Keratinocyte (primary cell): ENCODE measurements at regions not wholly inside any gene's neighbourhood (a gene's known extent, or its start where the extent isn't known, plus 50 kb on each side); places are given as distances from the start of the nearest gene placed in this dataset.

ENCODE experiments used
- DNase-seq: peaks from one replicate; pipeline ENCODE4 v3.0.0-alpha.2; 2011; ENCODE audit warnings: low read depth, missing footprints, low spot score
- FAIRE-seq: peaks from 2 replicates; lab custom pipeline; 2011; peaks lifted over from hg19 to GRCh38; lab: Jason Lieb, UNC
- H2AFZ ChIP-seq: 2 replicates; pipeline ENCODE4 v1.6.0; 2012; ENCODE audit warnings: low read length, control low read depth, inconsistent platforms; ENCODE audit not compliant: control insufficient read depth
- H3K27ac ChIP-seq: 2 replicates; pipeline ENCODE4 v1.5.1; 2011; ENCODE audit warnings: low read length; ENCODE audit not compliant: control insufficient read depth, insufficient read depth
- H3K27me3 ChIP-seq: 3 replicates; pipeline ENCODE4 v1.6.0; 2011; ENCODE audit warnings: low read length; ENCODE audit not compliant: control insufficient read depth, insufficient read depth; ENCODE audit errors: extremely low read depth
- H3K36me3 ChIP-seq, 2 experiments: 2 replicates in 1 of 2; 3 replicates in 1 of 2; pipeline ENCODE4 v1.5.1; 2011; ENCODE audit warnings: low read length in 2 of 2, mild to moderate bottlenecking in 1 of 2; ENCODE audit not compliant: control insufficient read depth in 2 of 2, insufficient read depth in 2 of 2; ENCODE audit errors: extremely low read depth in 1 of 2
- H3K4me1 ChIP-seq: 3 replicates; pipeline ENCODE4 v1.5.1; 2011; ENCODE audit warnings: low read length; ENCODE audit not compliant: control insufficient read depth, insufficient read depth; ENCODE audit errors: extremely low read depth
- H3K4me2 ChIP-seq: 3 replicates; pipeline ENCODE4 v1.6.0; 2011; ENCODE audit warnings: low read depth, low read length; ENCODE audit not compliant: control insufficient read depth, insufficient read depth; ENCODE audit errors: extremely low read depth
- H3K4me3 ChIP-seq, 3 experiments: fragments of 200-600 bp in 1 of 3; sonication (generic) in 1 of 3; 2 replicates in 2 of 3; 3 replicates in 1 of 3; pipeline ENCODE4 v1.5.1; 2011 to 2016; ENCODE audit warnings: low read length in 3 of 3, mild to moderate bottlenecking in 3 of 3, control low read depth in 2 of 3, inconsistent platforms in 1 of 3, low read depth in 1 of 3, mixed read lengths in 1 of 3, mixed run types in 1 of 3, moderate library complexity in 1 of 3; ENCODE audit not compliant: control insufficient read depth in 2 of 3, insufficient read depth in 2 of 3; ENCODE audit errors: extremely low read depth in 1 of 3
- H3K79me2 ChIP-seq: 2 replicates; pipeline ENCODE4 v1.6.0; 2012; ENCODE audit warnings: low read length; ENCODE audit not compliant: control insufficient read depth, insufficient read depth
- H3K9ac ChIP-seq: 3 replicates; pipeline ENCODE4 v1.6.0; 2011; ENCODE audit warnings: low read length; ENCODE audit not compliant: control insufficient read depth, insufficient read depth; ENCODE audit errors: extremely low read depth
- H3K9me1 ChIP-seq: 3 replicates; pipeline ENCODE4 v1.6.0; 2011; ENCODE audit warnings: low read length; ENCODE audit not compliant: control insufficient read depth, insufficient read depth; ENCODE audit errors: extremely low read depth
- H3K9me3 ChIP-seq: 2 replicates; pipeline ENCODE4 v1.5.1; 2012; ENCODE audit warnings: low read depth, low read length; ENCODE audit not compliant: control insufficient read depth
- H4K20me1 ChIP-seq: 3 replicates; pipeline ENCODE4 v1.6.0; 2011; ENCODE audit warnings: low read length; ENCODE audit not compliant: control insufficient read depth, insufficient read depth; ENCODE audit errors: extremely low read depth
- CTCF ChIP-seq, 3 experiments: IDR thresholded peaks in 1 of 3; conservative IDR thresholded peaks in 1 of 3; optimal IDR thresholded peaks in 1 of 3; 2 replicates in 2 of 3; 3 replicates in 1 of 3; pipeline versions ENCODE3 to v1.5.1; 2011; ENCODE audit warnings: low read length in 3 of 3, mild to moderate bottlenecking in 3 of 3, moderate library complexity in 2 of 3, control low read depth in 1 of 3, inconsistent platforms in 1 of 3; ENCODE audit not compliant: insufficient read depth in 2 of 3; ENCODE audit errors: extremely low read depth in 1 of 3
- EZH2 ChIP-seq: IDR thresholded peaks from one replicate; pipeline ENCODE4 v1.6.1; 2012; ENCODE audit warnings: inconsistent platforms, mild to moderate bottlenecking, low read length, moderate library complexity
- dilution Hi-C: fragments of 300-500 bp; cut with MboI; formaldehyde crosslinking; loops from one replicate; pipeline ENCODE4 v1.7.0; 2020; ENCODE audit warnings: low sequenced_read_pairs; ENCODE audit not compliant: extremely low pct_ligation_motif_present

DNA sequence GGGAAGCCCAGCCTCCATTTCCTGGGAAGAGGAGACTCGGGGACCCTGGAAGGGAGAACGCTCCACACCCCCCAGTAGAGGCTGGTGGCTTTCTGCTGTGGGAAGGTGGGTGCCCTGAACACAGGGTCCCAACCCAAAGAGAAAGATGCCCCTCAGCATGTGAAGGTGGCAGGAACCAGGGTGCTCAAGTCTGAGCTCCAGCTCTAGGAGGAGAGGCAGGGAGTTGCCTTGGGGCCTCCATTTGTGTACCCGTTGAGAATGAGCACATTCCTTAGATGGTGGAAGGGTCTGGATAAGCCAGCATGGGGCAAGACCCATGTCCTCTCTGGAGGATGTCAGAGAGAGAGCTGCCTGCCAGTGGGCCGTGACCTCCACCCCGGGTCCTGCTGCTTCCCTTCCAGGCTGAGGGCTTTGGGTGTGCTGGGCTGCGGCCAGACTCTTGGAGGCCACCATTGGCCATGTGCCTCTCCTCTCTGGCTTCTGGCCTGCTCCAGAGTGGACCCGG lies 212.4 kb downstream of the TBC1D2B start:
- H3K27me3 ChIP-seq: peaks cover 6% of the 10 kb centered on the region
- dilution Hi-C loops: no loop called here
- H3K4me2 ChIP-seq: no peak overlapping the region
- H2AFZ ChIP-seq: no peak overlapping the region
- H3K36me3 ChIP-seq: no peaks in the 10 kb centered on the region
- H3K4me3 ChIP-seq: no peak overlapping the region
- no peak for FAIRE-seq
- H3K9me3 ChIP-seq: no peaks in the 10 kb centered on the region
- H4K20me1 ChIP-seq: no peaks in the 10 kb centered on the region
- no peak for TF ChIP-seq EZH2
- no peak for TF ChIP-seq CTCF (optimal IDR thresholded peaks at IDR 0.05 in 1 of 3, IDR thresholded peaks at IDR 0.05 in 1 of 3, conservative IDR thresholded peaks at IDR 0.05 in 1 of 3; ENCODE audit: extremely low read depth in 1 of 3, insufficient read depth in 2 of 3, low read length in 3 of 3)
- no peaks in the 10 kb centered on the region for H3K4me1 ChIP-seq
- H3K9ac ChIP-seq: no peak overlapping the region
- DNase-seq: no peak
- no peaks in the 10 kb centered on the region for H3K9me1 ChIP-seq
- no peaks in the 10 kb centered on the region for H3K79me2 ChIP-seq
- no peak overlapping the region for H3K27ac ChIP-seq

- dilution Hi-C loops: no loop called here
- Histone ChIP-seq H3K4me2 (no peak overlapping the region), H3K79me2 (no peaks in the 10 kb centered on the region), H3K9me3 (no peaks in the 10 kb centered on the region), H3K9me1 (no peaks in the 10 kb centered on the region), H3K27me3 (peaks cover 6% of the 10 kb centered on the region), H4K20me1 (no peaks in the 10 kb centered on the region), H2AFZ (no peak overlapping the region), H3K4me3 (no peak overlapping the region), H3K4me1 (no peaks in the 10 kb centered on the region), H3K36me3 (no peaks in the 10 kb centered on the region), H3K9ac (no peak overlapping the region), H3K27ac (no peak overlapping the region)
- FAIRE-seq: no peak
- no peak for DNase-seq
- TF ChIP-seq EZH2: no peak
- peak in 1 of 3 experiments; percentile 7 for TF ChIP-seq CTCF (optimal IDR thresholded peaks at IDR 0.05 in 1 of 3, IDR thresholded peaks at IDR 0.05 in 1 of 3, conservative IDR thresholded peaks at IDR 0.05 in 1 of 3; ENCODE audit: extremely low read depth in 1 of 3, insufficient read depth in 2 of 3, low read length in 3 of 3)
Measured at GRCh38 chr15:77864211-77865105, 213.1 kb downstream of the TBC1D2B start.
